Uterus (tissue), 2 donors: ENCODE measurements at regions not wholly inside any gene's neighbourhood (a gene's known extent, or its start where the extent isn't known, plus 50 kb on each side); places are given as distances from the start of the nearest gene placed in this dataset.

Experiments
- CTCF ChIP-seq, 4 experiments: fragments of 200-600 bp in 2 of 4; fragments of 450-650 bp in 2 of 4; sonication (generic) in 2 of 4; IDR thresholded peaks; one replicate each; pipeline ENCODE4 v1.5.1; 2016 to 2019; ENCODE audit warnings: antibody characterized with exemption in 4 of 4, mild to moderate bottlenecking in 2 of 4, moderate library complexity in 1 of 4
- POLR2A ChIP-seq, 2 donors: fragments of 450-650 bp; IDR thresholded peaks; one replicate each; pipeline ENCODE4 v1.6.1; 2016; ENCODE audit warnings: antibody characterized with exemption in 2 of 2, mild to moderate bottlenecking in 1 of 2, moderate library complexity in 1 of 2

DNA sequence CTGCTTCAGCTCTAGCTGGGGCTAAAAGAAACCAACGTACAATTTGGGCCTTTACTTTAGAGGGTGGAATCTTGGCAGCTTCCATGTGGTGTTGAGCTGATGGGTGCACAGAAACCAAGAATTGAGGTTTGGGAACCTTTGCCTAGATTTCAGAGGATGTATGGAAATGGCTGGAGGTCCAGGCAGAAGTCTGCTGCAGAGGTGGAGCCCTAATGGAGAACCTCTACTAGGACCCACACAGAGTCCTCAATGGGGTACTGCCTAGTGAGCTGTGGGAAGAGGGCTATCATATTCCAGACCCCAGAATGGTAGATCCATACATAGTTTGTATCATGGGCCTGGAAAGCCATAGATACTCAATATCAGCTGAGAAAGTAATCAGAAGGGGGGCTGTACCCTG is 500.4 kb upstream of the ATP2B1 start:
- TF ChIP-seq CTCF (IDR thresholded peaks at IDR 0.05), result no peak
- no peak for TF ChIP-seq POLR2A (IDR thresholded peaks at IDR 0.05)
